ENCODE measurements at regions not wholly inside any gene's neighbourhood (a gene's known extent, or its start where the extent isn't known, plus 50 kb on each side); places are given as distances from the start of the nearest gene placed in this dataset.

DNA sequence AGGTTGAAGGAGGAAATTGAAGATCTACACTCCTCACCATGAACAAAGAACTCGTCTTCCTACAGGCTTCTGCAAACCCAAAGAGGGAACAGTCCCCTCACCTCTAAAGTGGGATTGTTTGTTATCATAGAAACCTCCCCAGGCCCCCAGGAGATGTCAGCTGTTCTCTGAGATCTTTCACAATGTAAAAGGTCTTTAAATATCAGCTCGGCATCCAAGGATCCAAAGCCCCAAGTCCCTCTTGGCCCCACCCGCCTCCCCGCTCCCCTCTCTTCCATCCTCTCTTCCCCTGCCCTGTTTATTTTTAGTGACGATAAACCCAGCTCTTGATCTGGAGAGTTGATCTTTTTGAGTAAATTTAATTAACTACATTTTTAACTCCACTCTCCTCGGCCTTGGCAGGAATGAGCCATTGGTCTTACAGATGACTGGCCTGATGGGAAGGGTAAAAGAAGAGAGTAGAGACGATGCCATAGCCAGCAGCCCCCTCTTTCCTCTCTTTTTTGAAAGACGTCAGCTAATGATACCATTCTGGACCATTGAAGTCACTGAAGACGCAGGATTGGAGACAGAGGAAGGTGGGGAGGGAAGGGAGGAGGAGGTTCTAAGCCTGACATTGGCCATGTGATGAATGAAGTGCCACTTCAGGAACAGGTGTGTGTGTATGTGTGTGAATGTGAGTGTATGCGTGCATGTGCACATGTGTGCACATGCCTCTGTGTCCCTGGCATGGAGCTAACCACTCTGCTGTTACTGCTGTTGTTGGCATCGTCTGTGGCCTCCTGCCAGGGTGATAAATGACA lies 521.8 kb downstream of the NTRK3 start:
- peaks cover 3% of the 10 kb centered on the region for H3K4me1 Mint-ChIP-seq (ENCODE audit: low read depth)
- intact Hi-C loops (cut with micrococcal nuclease) = no loop called here
- CTCF ChIA-PET = interaction anchor here (1.2 kb wide), 1 partner anchor 52 kb away, joined by 3 read pairs; no protein-coding TSS in a partner anchor

DNA sequence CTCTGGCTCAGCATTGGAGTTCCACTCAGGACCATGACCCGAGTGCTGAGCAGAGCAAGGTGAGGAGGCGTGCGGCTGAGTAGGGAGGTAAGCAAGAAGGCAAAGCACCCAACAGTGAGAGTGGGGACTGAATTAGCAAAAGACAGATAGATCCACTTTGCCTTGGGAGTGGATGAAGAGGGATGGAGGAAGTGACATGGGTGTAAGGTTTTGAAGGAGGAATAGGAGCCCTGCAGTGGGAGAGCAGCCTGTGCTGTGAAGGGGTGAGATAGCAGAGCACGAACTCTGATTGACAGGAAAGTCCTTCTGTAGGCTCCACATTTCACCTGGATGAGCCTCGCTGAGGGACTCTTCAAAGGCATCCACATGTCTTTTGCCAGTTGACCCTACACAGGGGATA lies 522.6 kb downstream of the NTRK3 start:
- ATAC-seq (no peak), DNase-seq (no peak)
- Mint-ChIP-seq H3K4me1 (ENCODE audit: low read depth) (peaks cover 3% of the 10 kb centered on the region), H3K9me3 (peaks cover 2% of the 10 kb centered on the region), H3K36me3 (ENCODE audit: low read depth) (no peaks in the 10 kb centered on the region), H3K27ac (no peak overlapping the region), H3K27me3 (no peaks in the 10 kb centered on the region), H3K4me3 (no peak overlapping the region)
- intact Hi-C loops (cut with micrococcal nuclease) = no loop called here
- ChIA-PET CTCF (no interaction called here), POLR2A (no interaction called here)
- TF ChIP-seq, protein P1, sequence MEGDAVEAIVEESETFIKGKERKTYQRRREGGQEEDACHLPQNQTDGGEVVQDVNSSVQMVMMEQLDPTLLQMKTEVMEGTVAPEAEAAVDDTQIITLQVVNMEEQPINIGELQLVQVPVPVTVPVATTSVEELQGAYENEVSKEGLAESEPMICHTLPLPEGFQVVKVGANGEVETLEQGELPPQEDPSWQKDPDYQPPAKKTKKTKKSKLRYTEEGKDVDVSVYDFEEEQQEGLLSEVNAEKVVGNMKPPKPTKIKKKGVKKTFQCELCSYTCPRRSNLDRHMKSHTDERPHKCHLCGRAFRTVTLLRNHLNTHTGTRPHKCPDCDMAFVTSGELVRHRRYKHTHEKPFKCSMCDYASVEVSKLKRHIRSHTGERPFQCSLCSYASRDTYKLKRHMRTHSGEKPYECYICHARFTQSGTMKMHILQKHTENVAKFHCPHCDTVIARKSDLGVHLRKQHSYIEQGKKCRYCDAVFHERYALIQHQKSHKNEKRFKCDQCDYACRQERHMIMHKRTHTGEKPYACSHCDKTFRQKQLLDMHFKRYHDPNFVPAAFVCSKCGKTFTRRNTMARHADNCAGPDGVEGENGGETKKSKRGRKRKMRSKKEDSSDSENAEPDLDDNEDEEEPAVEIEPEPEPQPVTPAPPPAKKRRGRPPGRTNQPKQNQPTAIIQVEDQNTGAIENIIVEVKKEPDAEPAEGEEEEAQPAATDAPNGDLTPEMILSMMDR (IDR thresholded peaks at IDR 0.05) = no peak

More for the DNA sequence above, 521.8 kb downstream of the NTRK3 start:
- POLR2A ChIA-PET = no interaction called here
- DNase-seq (no peak), ATAC-seq (no peak)
- Mint-ChIP-seq H3K4me3 (no peak overlapping the region), H3K9me3 (peaks cover 2% of the 10 kb centered on the region), H3K36me3 (ENCODE audit: low read depth) (no peaks in the 10 kb centered on the region), H3K27me3 (no peaks in the 10 kb centered on the region), H3K27ac (no peak overlapping the region)
- TF ChIP-seq, protein P1 (IDR thresholded peaks at IDR 0.05) = no peak

DNA sequence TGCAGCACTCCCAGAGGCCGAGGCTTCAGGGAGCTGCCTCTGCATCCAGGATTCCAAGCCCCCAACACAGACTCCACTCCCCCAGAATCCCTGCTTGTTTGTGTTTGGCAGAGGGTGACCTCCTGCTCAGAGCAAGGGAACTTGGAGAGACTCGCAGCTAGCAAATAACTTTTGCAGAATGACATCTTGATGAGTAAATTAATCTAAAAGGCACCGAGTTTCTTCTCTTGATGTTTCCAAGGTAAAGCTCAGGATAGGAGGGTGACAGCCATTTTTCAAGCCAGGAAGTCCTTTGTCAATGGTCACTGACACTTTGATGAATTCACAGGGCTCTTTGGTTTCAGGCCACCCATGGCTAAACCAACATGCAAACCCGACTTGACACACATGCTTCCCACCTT lies 523.0 kb downstream of the NTRK3 start:
- DNase-seq (no peak), ATAC-seq (no peak)
- no peak overlapping the region for H3K4me3 Mint-ChIP-seq
- peaks cover 3% of the 10 kb centered on the region for H3K4me1 Mint-ChIP-seq (ENCODE audit: low read depth)
- peaks cover 2% of the 10 kb centered on the region for H3K9me3 Mint-ChIP-seq
- CTCF ChIA-PET = no interaction called here
- POLR2A ChIA-PET = no interaction called here
- TF ChIP-seq, protein P1 (IDR thresholded peaks at IDR 0.05) = no peak
- intact Hi-C loops (cut with micrococcal nuclease) = no loop called here
- H3K27me3 Mint-ChIP-seq = no peaks in the 10 kb centered on the region
- H3K27ac Mint-ChIP-seq = no peak overlapping the region
- H3K36me3 Mint-ChIP-seq (ENCODE audit: low read depth) = no peaks in the 10 kb centered on the region

DNA sequence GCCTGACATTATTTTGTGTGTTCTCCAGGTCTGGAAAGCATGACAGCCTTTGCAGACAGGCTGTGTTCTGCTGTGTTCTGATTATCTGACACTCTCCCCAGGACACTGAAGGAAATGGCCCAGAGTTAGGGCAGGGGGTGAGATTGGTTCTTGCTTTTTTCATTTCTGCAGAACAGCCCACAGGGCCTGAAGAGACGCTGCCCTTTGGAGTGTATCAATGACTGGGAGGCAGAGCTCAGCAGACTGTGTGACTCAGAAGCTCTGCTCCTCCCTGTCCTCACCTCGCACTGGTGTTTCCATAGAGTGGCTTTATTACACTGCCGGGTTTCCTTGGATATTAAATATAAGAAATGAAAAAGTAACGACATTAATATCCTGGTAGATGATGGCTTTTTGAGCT lies 523.6 kb downstream of the NTRK3 start:
- Mint-ChIP-seq H3K27me3 (no peaks in the 10 kb centered on the region), H3K9me3 (peaks cover 2% of the 10 kb centered on the region), H3K36me3 (ENCODE audit: low read depth) (no peaks in the 10 kb centered on the region), H3K4me1 (ENCODE audit: low read depth) (peaks cover 3% of the 10 kb centered on the region), H3K27ac (no peak overlapping the region), H3K4me3 (no peak overlapping the region)
- DNase-seq (no peak), ATAC-seq (no peak)
- POLR2A ChIA-PET = no interaction called here
- TF ChIP-seq, protein P1 (IDR thresholded peaks at IDR 0.05) = no peak
- intact Hi-C loops (cut with micrococcal nuclease) = no loop called here
- CTCF ChIA-PET = no interaction called here

DNA sequence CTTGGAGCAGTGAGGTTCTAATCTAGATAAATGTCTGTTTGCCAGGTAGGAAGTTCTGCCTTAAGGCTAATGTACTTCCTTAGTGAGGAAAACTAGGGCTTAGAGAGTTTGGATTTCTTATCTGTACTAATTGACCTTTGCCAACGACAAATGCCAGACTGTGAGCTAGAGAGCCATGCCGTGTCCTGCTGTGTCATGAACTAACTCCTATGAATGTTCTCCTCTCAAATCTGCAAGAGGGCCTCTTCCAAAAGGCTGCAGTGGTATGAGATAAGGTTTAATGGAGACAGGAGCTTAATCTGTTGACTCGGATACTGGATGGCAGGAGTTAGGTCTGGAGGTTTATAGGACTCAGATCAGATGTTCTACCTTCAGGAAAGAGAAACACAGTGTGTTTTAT lies 524.9 kb downstream of the NTRK3 start:
- Mint-ChIP-seq H3K4me1 (ENCODE audit: low read depth) (no peaks in the 10 kb centered on the region), H3K36me3 (ENCODE audit: low read depth) (no peaks in the 10 kb centered on the region), H3K27ac (no peak overlapping the region), H3K4me3 (no peak overlapping the region), H3K27me3 (no peaks in the 10 kb centered on the region), H3K9me3 (no peaks in the 10 kb centered on the region)
- TF ChIP-seq, protein P1 (IDR thresholded peaks at IDR 0.05) = no peak
- ATAC-seq (no peak), DNase-seq (no peak)
- intact Hi-C loops (cut with micrococcal nuclease) = no loop called here
- CTCF ChIA-PET = no interaction called here
- POLR2A ChIA-PET = no interaction called here
